GM18519 (cell line): ENCODE measurements at regions not wholly inside any gene's neighbourhood (a gene's known extent, or its start where the extent isn't known, plus 50 kb on each side); places are given as distances from the start of the nearest gene placed in this dataset.
"Not testable (repeated sequence)": the region's sequence is repeated elsewhere in the genome, so short reads cannot be mapped to it uniquely, and the experiment has no call there.

ENCODE experiments used
- ATAC-seq: cut with Tn5 transposase; IDR thresholded peaks from one replicate; pipeline ENCODE4 v1.9.1; 2021; ENCODE audit warnings: mild to moderate bottlenecking, moderate library complexity; ENCODE audit not compliant: unreplicated experiment, low FRiP score

DNA sequence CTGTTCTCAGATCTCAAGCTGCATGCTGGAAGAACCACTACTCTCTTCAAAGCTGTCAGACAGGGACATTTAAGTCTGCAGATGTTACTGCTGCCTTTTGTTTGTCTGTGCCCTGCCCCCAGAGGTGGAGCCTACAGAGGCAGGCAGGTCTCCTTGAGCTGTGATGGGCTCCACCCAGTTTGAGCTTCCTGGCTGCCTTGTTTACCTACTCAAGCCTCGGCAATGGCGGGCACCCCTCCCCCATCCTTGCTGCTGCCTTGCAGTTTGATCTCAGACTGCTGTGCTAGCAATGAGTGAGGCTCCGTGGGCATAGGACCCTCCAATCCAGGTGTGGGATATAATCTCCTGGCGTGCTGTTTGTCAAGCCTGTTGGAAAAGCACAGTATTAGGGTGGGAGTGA, 1122.9 kb downstream of the DNAJB9 start:
- not testable (repeated sequence) for ATAC-seq

DNA sequence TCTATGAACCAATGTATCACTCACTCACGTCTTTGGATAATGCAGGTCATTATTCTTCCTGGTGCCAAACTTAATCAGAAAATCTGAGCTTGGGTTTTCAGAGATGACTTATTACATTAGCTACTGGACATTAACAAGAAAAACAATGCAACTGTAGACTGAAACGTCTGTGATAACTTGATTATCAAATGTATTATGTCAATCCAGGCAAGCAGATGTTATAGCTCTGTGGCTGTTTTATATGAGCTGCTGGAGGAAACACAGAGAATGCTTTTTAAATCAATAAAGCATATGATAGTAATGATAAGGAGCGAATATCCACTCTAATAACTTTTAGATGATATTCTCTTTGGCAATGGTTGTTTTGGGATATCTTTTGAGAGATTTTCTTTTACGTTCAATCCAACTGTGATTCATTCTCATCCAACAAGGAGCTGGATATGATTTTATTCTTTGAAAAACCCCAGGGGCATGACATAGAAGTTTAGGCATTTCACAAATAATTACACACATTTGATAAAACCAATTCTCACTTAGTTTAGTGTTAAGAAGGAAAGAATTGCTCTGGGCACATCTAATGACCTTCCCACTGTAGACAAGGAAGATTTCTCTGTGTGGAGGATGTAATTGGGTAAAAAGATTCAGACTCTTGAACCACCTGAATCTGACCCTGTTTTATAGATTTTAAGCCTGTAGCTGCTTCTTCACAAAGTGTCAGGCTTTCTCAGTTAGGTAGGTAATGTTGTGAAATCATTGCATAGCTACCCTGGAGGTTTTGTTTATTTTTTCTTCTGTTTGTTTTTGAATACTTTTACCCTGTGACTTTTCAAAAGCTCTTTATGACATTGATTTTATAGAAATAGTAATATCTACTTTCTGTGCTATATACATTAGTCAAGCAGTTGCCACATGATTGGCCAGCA, 1124.7 kb downstream of the DNAJB9 start:
- no peak for ATAC-seq

DNA sequence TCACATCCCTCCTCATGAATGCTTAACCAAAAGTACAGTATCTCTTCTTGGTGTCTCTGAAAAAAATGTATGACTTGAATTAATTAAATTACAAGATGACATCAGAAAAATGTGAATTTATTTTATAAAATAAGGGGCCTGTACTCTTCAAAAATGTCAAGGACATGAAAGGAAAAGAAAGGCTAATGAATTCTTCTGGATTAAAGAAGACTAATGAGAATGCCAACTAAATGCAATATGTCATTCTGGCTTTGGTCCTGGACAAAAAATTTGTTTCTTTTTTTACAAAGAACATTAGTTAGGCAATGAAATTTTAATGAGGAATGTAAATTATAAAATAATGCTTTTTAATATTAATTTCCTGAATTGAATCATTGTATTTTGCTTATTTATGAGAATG, 1125.7 kb downstream of the DNAJB9 start:
- ATAC-seq: no peak

DNA sequence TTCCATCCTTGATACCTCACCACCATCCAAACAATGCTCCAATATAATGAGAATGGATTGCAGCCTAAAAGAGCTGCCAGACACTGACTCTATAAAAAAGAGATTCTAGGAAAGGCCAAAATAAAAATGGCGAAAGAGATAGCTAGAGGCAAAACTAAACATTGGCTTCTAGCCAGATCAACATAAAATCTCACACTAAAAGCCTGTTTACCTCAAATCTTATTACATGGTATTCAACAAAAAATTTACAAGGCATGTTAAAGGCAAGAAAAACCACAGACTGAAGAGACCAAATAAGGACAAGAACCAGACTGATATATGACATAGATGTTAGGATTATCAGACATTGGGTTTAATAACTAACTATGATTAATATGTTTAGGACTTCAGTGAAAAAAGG, 1127.0 kb downstream of the DNAJB9 start:
- no peak for ATAC-seq

DNA sequence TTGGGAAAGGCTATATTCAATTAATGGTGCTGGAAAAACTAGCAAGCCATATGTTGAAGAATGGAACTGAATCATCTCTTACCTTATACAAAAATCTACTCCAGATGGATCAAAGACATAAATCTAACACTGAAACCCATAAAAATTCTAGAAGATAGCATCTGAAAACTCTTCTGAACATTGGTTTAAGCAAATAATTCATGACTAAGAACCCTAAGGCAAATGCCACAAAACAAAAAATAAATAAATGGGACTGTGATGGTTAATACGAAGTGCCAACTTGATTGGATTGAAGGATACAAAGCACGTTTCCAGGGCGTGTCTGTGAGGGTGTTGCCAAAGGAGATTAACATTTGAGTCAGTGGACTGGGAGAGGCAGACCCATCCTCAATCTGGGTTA, 1130.0 kb downstream of the DNAJB9 start:
- no peak for ATAC-seq

DNA sequence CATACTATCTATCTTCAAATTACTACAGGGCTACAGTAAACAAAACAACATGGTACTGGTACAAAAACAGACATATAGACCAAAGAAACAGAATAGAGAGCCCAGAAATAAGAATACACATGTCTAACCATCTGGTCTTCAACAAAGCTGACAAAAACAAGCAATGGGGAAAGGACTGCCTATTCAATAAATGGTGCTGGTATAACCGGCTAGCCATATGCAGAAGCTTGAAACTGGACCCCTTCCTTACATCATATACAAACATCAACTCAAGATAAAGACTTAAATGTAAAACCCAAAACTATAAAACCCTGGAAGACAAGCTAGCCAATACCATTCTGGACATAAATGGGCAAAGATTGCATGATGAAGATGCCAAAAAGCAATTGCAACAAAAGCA, 1143.7 kb downstream of the DNAJB9 start:
- ATAC-seq: no peak

DNA sequence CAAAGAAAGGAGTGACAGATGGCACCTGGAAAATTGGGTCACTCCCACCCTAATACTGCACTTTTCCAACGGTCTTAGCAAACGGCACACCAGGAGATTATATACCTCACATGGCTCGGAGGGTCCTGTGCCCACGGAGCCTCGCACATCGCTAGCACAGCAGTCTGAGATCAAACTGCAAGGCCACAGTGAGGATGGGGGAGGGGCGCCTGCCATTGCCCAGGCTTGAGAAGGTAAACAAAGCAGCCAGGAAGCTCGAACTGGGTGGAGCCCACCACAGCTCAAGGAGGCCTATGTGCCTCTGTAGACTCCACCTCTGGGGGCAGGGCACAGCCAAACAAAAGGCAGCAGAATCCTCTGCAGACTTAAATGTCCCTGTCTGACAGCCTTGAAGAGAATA, 1149.7 kb downstream of the DNAJB9 start:
- ATAC-seq: not testable (repeated sequence)

DNA sequence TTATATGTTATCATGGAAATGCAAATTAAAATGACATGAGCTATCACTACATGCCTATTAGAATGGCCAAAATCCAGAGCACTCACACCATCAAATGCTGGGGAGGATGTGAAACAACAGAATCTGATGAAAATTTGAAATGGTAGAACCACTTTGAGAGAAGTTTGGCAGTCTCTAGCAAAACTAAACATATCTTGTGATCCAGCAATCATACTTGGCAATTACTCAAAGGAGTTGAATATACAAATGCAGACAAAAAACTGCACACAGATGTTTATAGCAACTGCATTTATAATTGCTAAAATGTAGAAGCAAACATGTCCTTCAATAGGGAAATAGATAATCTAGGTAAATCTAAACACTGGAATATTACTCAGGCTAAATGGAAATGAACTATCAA, 1164.9 kb downstream of the DNAJB9 start:
- ATAC-seq: no peak

DNA sequence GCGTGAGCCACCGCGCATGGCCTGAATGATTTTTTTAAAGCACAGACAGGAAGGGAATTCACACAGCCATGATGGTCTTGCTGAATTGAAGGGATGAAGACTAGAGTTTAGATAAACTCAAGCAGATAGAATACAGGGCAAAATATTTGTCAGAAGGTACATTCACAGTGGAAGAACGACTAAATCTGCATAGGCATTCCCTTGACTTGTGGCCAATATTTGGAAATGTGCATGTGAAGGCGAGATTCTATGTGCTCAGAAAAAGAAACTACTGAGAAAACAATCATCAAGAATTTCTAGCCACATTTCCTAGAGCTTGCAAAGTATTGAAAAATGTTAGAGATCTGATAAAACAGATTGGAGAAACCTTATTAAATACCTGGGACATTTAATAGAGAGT, 1166.2 kb downstream of the DNAJB9 start:
- ATAC-seq: no peak

DNA sequence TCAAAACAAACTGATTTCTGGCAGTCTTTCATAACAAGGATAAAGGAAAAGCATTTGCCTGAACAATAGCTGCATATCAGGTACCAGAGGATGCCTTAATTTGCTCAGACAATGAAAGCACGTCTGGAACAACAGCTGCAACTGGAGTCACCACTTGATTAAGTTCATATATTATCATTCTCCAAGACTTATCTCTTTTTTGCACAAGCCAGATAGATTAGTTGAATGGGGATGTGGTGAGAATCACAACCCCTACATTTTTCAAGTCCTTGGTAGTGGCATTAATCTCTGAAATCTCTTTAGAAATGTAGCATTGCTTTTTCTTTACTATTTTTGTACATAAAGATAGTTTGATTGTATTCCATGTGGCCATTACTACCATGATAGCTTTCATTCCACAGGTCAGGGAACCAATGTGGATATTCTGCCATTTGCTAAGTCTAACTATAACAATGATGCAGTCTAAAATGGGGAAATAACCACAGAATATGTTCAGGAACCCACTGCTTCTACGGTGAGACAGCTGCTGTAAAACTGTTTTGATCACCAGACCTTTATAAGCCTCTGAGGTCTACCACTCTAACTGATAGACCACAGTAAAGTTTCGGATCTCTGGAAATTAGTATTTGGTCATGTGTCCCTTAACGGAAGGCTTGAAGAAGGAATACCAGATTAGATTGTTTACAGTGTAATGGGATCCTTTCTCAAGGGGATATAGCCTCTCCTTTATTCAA, 1176.2 kb downstream of the DNAJB9 start:
- no peak for ATAC-seq

DNA sequence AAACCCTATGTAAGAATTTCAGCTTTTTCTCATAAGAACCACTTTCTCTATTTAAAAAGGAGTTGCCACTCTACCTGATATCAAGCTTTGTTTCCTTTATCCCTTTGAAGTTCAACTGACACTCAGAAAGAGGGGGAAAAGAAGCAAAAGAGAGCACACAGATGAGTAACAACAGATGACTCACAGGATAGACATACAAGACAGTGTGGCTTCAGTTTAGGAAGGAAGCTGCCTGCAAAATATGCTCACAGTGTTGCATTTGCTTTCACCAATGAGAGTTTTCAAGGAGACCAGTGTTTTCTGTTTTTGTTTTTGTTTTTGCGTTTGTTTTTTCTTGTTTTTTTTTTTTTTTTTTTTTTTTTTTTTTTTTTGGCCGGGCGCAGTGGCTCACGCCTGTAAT, 1181.6 kb downstream of the DNAJB9 start:
- ATAC-seq: no peak

DNA sequence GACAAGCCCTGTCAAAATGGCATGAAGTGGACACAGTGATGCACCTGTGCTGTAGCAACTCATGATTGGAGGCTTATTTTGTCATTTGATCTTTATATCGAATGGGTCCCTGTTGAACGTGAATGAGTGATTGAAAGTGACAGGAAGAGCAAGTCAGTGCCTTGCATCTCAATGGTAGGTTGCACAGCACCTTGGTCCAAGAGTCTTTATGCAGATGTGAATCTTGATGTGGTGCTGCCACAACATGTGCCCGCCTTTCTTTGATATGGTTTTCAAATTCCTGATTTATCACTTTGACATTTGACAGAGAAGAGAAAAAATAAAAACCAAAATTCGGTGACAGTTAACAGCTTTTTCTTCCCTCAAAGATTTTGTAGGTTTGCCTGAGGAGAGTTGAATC, 1182.4 kb downstream of the DNAJB9 start:
- ATAC-seq: no peak

DNA sequence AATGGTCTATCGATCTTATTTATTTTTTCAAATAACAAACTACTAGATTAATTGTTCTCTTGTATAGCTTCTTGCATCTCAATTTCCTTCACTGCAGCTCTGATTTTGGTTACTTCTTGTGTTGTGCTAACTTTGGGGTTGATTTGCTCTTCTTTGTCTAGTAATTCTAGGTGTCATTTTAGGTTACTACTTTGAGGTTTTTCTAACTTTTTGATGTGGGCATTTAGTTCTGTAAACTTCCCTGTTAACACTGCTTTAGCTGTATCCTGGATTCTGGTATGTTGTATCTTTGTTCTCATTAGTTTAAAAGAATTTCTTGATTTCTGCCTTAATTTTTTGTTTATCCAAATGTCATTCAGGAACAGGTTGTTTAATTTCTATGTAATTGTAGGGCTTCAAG, 1188.0 kb downstream of the DNAJB9 start:
- ATAC-seq: no peak

DNA sequence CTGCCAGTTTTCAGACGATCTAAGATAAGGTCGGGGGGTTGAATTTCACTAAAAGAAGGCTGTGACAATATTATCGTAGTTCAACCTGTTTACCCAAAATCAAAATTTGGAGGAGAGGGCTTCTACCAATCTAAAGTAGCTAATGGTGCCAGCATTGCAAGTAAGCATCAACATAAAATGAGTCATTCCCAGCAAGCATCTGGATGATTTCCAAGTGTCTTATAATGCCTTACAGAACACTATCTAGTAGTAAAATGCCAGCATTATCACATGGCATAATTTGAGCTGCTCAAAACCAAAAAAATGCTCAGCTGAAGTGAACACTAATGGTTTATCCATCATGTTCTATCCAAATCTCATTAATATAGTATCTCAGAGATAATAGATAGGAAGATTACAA, 1193.9 kb downstream of the DNAJB9 start:
- no peak for ATAC-seq

DNA sequence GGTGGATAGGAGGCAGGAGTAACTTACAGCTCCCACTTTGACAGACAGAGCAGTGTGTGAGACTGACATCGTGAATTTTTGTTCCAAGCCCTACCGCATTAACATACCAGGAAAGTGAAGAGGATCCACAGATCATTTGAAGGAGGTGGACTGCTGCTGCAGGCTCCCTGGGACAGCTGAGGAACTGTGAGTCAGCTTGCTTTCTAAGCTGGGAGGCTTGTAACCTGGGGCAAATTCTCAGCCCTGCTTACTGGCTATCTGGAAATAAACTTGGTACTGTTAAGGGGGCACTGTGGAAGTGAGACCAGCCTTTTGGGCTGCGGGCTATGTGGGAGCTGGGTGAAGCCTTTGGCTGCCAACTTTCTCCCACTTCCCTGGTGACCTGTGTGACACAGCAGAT, 1202.5 kb downstream of the DNAJB9 start:
- ATAC-seq: no peak

DNA sequence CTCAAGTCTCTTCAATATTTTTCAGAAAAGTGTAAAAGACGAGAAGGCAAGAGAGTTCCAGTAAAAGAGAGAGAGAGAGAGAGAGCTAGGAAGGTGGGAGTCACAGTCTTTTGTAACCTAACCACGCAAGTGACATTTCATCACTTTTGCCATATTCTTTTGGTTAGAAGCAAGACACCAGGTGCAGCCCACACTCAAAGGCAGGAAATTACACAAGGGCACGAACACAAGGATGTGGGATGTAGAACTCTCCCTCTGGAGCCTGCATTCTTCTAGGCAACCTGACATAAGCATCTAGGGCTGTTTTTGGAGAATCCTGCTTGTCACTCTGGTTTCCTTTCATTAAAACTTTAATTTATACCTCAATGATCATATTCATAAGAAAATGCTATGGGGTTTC, 1213.1 kb downstream of the DNAJB9 start:
- no peak for ATAC-seq

DNA sequence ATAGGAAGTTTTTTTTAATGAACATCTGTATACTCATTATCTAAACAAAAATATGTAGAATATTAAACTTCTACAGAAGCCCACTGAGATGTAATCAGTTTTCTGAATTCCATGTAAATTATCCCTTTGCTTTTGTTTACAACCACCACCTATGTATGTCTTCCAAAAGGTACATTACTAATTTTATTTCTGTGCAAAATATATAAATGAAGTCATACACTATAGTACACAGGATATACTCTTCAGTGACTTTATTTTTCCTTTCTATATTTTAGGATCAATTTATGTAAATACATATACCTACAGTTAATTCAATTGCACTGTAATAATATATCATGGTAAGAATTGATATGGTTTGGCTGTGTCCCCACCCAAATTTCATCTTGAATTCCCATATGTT, 1236.9 kb downstream of the DNAJB9 start:
- no peak for ATAC-seq

DNA sequence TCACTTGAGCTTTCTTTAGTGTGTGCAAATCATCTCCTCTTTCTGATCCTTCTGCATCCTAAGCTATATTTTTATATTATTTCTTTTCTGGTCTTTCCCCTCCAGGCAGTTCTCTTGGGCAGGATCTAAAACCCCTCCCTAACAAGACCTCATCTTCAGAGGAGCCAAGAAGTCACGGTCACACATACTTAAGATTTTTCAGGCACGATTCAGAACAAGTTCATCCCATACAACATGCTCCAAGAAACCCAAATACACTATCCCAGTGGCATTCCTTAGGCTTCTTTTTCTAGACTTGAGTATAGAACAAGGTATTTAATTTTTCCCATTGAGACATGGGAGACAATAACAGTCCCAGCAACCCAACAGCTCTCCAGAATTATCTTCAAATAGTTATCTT, 1251.5 kb downstream of the DNAJB9 start:
- ATAC-seq: no peak

DNA sequence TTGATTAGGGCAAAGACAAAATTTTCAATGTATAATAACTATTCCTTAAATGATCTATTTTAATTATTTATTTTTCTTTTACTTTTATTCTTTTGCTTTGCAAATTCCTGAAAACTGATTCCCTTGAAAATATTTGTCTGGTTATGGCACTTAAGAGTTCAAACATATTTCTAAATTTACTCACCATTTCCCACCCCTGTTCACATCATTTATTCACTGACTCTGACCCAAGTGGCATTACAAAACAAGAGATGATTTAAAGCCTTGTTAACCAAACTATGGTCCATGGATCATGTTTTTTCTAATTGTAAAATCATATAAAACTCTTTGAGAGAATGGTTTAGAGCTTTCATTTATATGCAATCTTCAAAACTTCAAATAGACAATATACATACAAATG, 1256.1 kb upstream of the LRRN3 start:
- no peak for ATAC-seq

DNA sequence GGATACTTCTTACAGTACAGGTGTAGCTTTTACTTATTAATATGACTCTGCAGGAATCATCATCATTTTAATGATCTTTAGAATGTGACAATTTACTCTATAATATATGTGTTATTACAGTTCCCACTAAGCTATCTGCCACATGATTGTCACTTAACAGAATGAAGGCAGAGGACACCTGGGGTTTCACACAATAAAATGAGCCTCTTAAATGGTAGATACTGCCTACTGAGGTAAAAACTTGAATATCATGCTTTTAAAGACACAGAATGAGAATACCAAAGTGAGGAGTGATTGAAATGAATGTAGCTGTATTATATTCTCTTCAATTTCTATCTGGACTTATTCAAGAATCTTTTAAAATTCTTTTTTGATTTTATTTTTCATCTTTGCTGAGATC, 1255.3 kb upstream of the LRRN3 start:
- ATAC-seq: no peak

DNA sequence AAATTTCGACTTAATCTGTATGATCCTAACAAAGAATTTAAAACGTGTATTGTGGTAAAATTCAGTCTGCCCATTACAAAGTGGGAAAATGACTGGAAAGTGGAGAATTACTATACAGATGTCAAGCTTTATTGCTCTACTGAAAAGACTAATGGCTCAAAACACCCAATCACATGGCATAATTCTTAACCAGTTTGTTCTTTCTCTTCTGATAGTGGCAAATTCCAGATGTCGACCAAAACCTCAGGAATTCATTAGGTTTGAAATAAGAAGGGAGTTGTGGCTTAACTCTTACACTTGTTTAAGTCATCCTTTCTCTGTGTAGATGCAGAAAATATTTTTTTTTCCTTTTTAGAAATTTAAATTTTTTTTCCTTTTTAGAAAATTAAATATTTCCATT, 1254.9 kb upstream of the LRRN3 start:
- no peak for ATAC-seq

DNA sequence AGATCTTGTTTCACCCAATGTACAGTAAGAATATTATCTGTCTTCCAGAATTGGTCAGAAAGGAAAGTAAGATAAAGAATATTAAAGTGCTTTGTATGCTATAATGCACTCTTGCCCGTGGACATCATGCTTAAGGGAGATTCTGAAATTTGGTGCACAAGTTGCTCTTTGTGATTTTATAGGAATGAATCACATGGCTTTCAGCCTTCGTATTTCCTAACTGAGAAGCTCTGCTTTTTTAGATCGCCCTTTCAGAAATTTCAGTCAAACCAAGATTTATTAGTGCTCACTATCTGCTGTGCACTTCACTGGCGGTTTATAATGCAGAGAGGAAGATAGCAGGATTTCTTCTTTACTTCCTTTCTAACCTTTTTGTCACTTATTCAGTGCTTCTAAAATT, 1248.5 kb upstream of the LRRN3 start:
- no peak for ATAC-seq
